ENCODE measurements at regions not wholly inside any gene's neighbourhood (a gene's known extent, or its start where the extent isn't known, plus 50 kb on each side); places are given as distances from the start of the nearest gene placed in this dataset.

- no peak for DNase-seq
- no peak overlapping the region for H3K27ac ChIP-seq
- no peaks in the 10 kb centered on the region for H3K36me3 ChIP-seq
- H3K4me1 ChIP-seq: no peaks in the 10 kb centered on the region
- H3K9me3 ChIP-seq: no peaks in the 10 kb centered on the region
- no peak overlapping the region for H3K9ac ChIP-seq (ENCODE audit: low read depth in 2 of 2, low read length in 2 of 2)
- TF ChIP-seq CTCF (IDR thresholded peaks at IDR 0.05): no peak
- no peak overlapping the region for H3K4me3 ChIP-seq
- intact Hi-C loops (cut with DNase I): no loop called here
- H3K27me3 ChIP-seq: no peaks in the 10 kb centered on the region
Observed at GRCh38 chr3:168617658-168618057, 521.9 kb upstream of the GOLIM4 start.

- H3K9me3 ChIP-seq: no peaks in the 10 kb centered on the region
- intact Hi-C loops (cut with DNase I): no loop called here
- H3K4me3 ChIP-seq: no peak overlapping the region
- no peaks in the 10 kb centered on the region for H3K36me3 ChIP-seq
- no peak for TF ChIP-seq CTCF (IDR thresholded peaks at IDR 0.05)
- DNase-seq: no peak
- H3K9ac ChIP-seq (ENCODE audit: low read depth in 2 of 2, low read length in 2 of 2): no peak overlapping the region
- no peaks in the 10 kb centered on the region for H3K27me3 ChIP-seq
- no peaks in the 10 kb centered on the region for H3K4me1 ChIP-seq
- no peak overlapping the region for H3K27ac ChIP-seq
Observed at GRCh38 chr3:168616915-168617314, 521.2 kb upstream of the GOLIM4 start.

- H3K4me1 ChIP-seq: no peaks in the 10 kb centered on the region
- no peak overlapping the region for H3K27ac ChIP-seq
- TF ChIP-seq CTCF (IDR thresholded peaks at IDR 0.05): no peak
- no peaks in the 10 kb centered on the region for H3K27me3 ChIP-seq
- intact Hi-C loops (cut with DNase I): no loop called here
- H3K36me3 ChIP-seq: no peaks in the 10 kb centered on the region
- DNase-seq: no peak
- H3K4me3 ChIP-seq: no peak overlapping the region
- H3K9me3 ChIP-seq: no peaks in the 10 kb centered on the region
- no peak overlapping the region for H3K9ac ChIP-seq (ENCODE audit: low read depth in 2 of 2, low read length in 2 of 2)
Observed at GRCh38 chr3:168615493-168616020, 519.8 kb upstream of the GOLIM4 start.

- no peak overlapping the region for H3K9ac ChIP-seq (ENCODE audit: low read depth in 2 of 2, low read length in 2 of 2)
- no peaks in the 10 kb centered on the region for H3K4me1 ChIP-seq
- TF ChIP-seq CTCF (IDR thresholded peaks at IDR 0.05): no peak
- H3K27me3 ChIP-seq: no peaks in the 10 kb centered on the region
- H3K9me3 ChIP-seq: no peaks in the 10 kb centered on the region
- intact Hi-C loops (cut with DNase I): no loop called here
- no peak overlapping the region for H3K27ac ChIP-seq
- DNase-seq: no peak
- no peaks in the 10 kb centered on the region for H3K36me3 ChIP-seq
- no peak overlapping the region for H3K4me3 ChIP-seq
Observed at GRCh38 chr3:168613151-168613550, 517.4 kb upstream of the GOLIM4 start.

DNA sequence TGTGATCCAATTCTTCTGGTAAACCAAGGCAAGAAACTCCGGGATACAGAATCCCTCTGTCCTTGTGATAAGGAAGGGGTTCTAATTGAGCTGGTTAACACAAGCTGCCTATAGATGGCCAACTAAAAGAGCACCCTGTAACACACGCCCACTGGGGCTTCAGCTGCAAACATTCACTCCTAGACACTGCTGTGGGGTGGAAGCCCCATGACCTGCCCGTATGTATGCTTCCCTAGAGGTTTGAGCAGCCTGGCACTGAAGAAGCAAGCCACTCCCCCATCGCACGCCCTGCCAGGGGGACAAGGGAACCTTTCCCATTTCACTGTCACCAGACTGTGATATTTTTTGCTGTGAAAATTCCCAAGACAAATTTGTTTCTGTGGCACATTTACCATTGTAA lies 516.9 kb upstream of the GOLIM4 start:
- H3K9ac ChIP-seq (ENCODE audit: low read depth in 2 of 2, low read length in 2 of 2): no peak overlapping the region
- DNase-seq: no peak
- H3K27ac ChIP-seq: no peak overlapping the region
- no peaks in the 10 kb centered on the region for H3K4me1 ChIP-seq
- H3K9me3 ChIP-seq: no peaks in the 10 kb centered on the region
- TF ChIP-seq CTCF (IDR thresholded peaks at IDR 0.05): no peak
- H3K27me3 ChIP-seq: no peaks in the 10 kb centered on the region
- intact Hi-C loops (cut with DNase I): no loop called here
- no peaks in the 10 kb centered on the region for H3K36me3 ChIP-seq
- no peak overlapping the region for H3K4me3 ChIP-seq

DNA sequence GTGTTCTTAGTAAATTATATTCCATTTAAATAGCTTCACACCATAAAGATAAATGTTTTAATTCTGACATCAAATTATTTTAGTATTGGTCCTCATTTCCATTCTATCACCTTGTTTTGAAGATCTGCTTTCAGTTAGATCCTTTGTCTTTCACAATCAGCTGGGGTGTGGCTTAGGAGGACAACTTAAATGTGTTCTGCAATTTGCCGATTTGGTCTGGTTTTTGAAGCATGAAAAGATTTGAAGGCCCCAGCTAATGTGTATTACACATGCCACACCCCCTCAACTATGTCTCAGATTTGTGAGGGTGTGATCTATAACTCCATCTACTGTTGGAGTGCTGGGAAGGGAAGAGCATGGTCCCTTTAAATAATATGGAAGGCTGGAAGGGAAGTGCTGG lies 516.1 kb upstream of the GOLIM4 start:
- TF ChIP-seq CTCF (IDR thresholded peaks at IDR 0.05): no peak
- no peaks in the 10 kb centered on the region for H3K9me3 ChIP-seq
- DNase-seq: no peak

More for the DNA sequence above, 516.1 kb upstream of the GOLIM4 start:
- H3K4me1 ChIP-seq: no peaks in the 10 kb centered on the region
- no peaks in the 10 kb centered on the region for H3K27me3 ChIP-seq
- intact Hi-C loops (cut with DNase I): no loop called here
- H3K36me3 ChIP-seq: no peaks in the 10 kb centered on the region
- H3K9ac ChIP-seq (ENCODE audit: low read depth in 2 of 2, low read length in 2 of 2): no peak overlapping the region
- H3K4me3 ChIP-seq: no peak overlapping the region
- no peak overlapping the region for H3K27ac ChIP-seq
